GM12892 (cell line): ENCODE measurements at regions not wholly inside any gene's neighbourhood (a gene's known extent, or its start where the extent isn't known, plus 50 kb on each side); places are given as distances from the start of the nearest gene placed in this dataset.

Source experiments
- DNase-seq: peaks from one replicate; pipeline ENCODE4 v3.0.0; 2011; ENCODE audit not compliant: insufficient read length
- FAIRE-seq: peaks from 2 replicates; lab custom pipeline; 2011; peaks lifted over from hg19 to GRCh38; lab: Jason Lieb, UNC
- POLR2A ChIP-seq: IDR thresholded peaks from 2 replicates; pipeline ENCODE4 v1.6.1; 2011; ENCODE audit warnings: low read depth, low read length, control low read depth
- POLR2AphosphoS5 ChIP-seq: IDR thresholded peaks from 2 replicates; pipeline ENCODE4 v1.6.1; 2011; ENCODE audit warnings: low read depth, low read length, control low read depth
- TAF1 ChIP-seq: IDR thresholded peaks from 2 replicates; pipeline ENCODE4 v1.6.1; 2011; ENCODE audit warnings: low read depth, mild to moderate bottlenecking, control low read depth, low read length, borderline replicate concordance

DNA sequence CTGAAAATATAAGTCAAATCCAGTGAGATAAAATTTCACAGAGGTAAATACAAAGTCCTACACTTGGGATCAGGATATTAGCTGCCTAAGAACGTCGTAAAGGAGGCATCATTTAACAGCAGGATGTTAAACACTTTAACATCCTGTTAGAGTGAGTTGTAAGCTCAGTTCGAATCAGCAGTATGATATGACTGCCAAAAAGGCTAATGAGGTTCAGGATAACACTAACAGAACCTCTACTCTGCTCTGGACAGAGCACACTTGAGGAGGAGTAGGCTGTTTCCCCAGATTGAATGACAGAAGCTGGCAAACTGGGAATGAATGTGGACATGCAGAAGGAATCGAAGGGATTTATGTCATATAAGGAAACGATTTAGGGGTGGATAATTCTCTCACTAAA, 227.1 kb upstream of the CD96 start:
- FAIRE-seq (no peak), DNase-seq (no peak)
- TF ChIP-seq POLR2A (no peak), TAF1 (no peak), POLR2AphosphoS5 (no peak)

- DNase-seq: no peak
- FAIRE-seq: no peak
- TF ChIP-seq POLR2A (no peak), TAF1 (no peak), POLR2AphosphoS5 (no peak)
Measured at GRCh38 chr3:111315930-111316587, 225.9 kb upstream of the CD96 start.

GRCh38 chr3:111318289-111318688, 223.7 kb upstream of the CD96 start:
- TF ChIP-seq TAF1: no peak
- no peak for TF ChIP-seq POLR2A
- no peak for TF ChIP-seq POLR2AphosphoS5
- no peak for DNase-seq
- FAIRE-seq: no peak

GRCh38 chr3:111319598-111319997, 222.4 kb upstream of the CD96 start:
- TF ChIP-seq POLR2AphosphoS5 (no peak), TAF1 (no peak), POLR2A (no peak)
- FAIRE-seq (no peak), DNase-seq (no peak)

DNA sequence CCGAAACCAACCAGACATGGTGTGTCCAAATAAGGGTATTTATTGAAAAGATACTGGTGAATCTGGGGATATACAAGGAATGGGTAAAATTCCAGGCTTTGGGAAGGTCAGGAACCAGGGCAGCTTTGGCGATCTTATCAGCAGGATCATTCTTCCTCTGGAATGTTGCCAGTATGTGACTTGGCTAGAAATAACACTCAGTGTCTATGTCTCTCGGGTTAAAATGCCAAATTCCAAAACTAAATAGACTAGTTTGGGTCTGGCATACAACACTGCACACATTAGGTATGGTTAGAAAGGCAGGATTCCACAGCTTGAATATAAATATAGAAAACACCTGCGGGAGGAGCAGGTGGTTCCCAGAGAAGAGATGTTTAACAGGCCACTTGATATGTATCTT, 220.2 kb upstream of the CD96 start:
- no peak for DNase-seq
- FAIRE-seq: no peak
- TF ChIP-seq POLR2AphosphoS5 (no peak), TAF1 (no peak), POLR2A (no peak)

DNA sequence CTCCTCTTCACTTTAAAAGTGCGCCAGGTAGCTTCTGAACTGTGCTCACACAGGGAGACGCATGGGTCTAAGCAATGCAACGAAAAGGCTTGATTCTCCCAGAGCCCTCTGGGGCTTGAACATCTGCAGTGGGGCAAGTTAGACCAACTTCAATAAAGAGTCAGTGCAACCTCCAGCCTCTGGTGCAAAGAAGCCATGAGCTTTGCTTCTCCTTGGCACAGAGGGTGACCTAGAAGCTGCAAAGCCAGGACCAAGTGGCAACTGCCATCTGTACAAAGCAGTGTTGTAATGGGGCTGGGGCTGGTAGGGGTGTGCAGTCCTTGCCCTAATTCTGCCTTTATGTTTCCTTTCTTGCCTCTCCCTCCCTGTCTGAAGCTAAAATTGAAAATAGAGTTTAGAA, 219.0 kb upstream of the CD96 start:
- FAIRE-seq (no peak), DNase-seq (no peak)
- no peak for TF ChIP-seq POLR2A
- TF ChIP-seq POLR2AphosphoS5: no peak
- TF ChIP-seq TAF1: no peak

DNA sequence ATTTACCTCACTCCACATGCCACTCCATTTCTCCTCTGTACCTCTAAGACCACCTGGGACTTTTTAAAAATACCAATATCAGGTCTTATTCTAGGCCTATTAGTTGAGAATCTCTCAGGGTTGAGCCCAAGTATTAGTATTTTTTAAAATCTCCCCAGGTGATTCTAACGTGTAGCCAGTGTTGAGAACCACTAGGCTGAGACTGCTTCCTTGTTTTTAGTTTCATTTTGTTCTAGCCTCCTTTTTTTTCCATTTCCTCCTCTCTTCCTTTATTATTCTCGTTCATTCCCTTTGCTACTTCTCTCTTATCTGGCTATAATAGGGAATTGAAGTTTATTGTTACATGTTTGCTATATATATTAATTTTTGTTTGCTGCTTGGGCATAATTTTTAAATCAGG, 217.8 kb upstream of the CD96 start:
- TF ChIP-seq POLR2A (no peak), TAF1 (no peak), POLR2AphosphoS5 (no peak)
- DNase-seq: no peak
- FAIRE-seq: no peak

GRCh38 chr3:111324645-111325044, 217.4 kb upstream of the CD96 start:
- FAIRE-seq: no peak
- no peak for DNase-seq
- TF ChIP-seq POLR2A (no peak), TAF1 (no peak), POLR2AphosphoS5 (no peak)

DNA sequence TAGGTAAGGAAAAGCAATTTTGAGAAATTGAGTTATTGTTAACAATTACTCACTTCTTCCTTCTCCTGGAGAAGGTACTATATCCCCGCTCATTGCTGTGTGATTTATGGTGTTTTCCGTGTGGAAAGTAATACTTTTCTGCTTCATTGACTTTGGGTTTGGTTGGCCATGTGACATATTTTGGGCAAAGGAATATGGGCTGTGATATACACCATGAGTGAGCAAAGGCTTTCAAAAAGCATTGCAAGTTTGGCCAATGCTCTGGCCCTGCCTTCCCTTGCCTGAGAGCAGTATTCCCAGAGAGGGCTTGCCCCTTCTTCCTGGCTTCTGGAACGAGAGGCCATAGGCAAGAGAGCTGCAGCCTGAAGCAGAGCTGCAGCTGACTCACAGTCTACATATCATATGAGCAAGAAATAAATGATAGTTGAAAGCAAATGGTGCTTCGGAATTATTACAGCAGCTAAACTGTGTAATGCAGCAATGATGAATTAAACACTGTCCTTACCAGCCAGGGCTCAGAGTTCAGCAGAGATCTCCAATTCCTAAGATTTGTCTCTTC, 216.8 kb upstream of the CD96 start:
- no peak for FAIRE-seq
- TF ChIP-seq POLR2A: no peak
- no peak for TF ChIP-seq POLR2AphosphoS5
- TF ChIP-seq TAF1: no peak
- no peak for DNase-seq

GRCh38 chr3:111326144-111326995, 215.6 kb upstream of the CD96 start:
- no peak for DNase-seq
- TF ChIP-seq POLR2AphosphoS5 (no peak), POLR2A (no peak), TAF1 (no peak)
- FAIRE-seq: no peak

DNA sequence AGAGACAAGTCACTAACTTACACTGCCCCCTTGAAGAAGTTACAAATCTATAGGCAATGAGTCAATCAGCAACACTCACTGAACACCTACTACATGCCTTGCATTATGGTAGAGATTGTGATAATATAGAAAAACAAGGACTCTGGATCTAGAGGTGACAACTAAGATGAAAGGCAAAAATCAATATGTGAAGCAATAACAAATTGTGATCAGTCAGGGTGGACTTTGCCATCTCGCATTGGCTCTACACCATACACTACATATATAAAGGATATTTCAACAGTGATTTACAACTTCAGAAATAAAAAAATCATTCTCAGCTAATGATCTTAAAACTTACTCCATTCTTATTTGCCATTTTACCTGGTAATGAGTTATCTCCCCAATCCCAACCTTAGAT, 210.7 kb upstream of the CD96 start:
- DNase-seq: no peak
- TF ChIP-seq TAF1 (no peak), POLR2AphosphoS5 (no peak), POLR2A (no peak)
- FAIRE-seq: no peak
